ENCODE measurements at regions not wholly inside any gene's neighbourhood (a gene's known extent, or its start where the extent isn't known, plus 50 kb on each side); places are given as distances from the start of the nearest gene placed in this dataset.

DNA sequence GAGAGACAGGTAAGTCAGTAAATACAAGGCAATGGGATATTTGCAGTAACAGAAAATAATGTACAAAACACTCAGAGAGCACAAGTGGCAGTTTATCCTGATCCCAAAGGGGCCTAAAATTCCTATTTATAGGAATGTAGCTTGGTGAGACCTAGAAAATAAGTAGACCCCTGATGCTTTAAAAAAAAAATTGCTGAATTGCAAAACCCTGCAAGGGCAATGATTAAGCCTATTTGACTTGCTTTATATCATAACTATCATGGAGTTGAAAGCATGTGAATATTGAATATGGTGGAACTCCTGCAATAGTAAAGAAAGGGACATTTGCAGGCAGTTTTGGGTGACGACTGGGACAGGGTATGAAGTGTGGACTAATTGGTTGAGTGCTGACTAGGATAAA lies 101.9 kb upstream of the C1orf21 start:
- DNase-seq: no peak

DNA sequence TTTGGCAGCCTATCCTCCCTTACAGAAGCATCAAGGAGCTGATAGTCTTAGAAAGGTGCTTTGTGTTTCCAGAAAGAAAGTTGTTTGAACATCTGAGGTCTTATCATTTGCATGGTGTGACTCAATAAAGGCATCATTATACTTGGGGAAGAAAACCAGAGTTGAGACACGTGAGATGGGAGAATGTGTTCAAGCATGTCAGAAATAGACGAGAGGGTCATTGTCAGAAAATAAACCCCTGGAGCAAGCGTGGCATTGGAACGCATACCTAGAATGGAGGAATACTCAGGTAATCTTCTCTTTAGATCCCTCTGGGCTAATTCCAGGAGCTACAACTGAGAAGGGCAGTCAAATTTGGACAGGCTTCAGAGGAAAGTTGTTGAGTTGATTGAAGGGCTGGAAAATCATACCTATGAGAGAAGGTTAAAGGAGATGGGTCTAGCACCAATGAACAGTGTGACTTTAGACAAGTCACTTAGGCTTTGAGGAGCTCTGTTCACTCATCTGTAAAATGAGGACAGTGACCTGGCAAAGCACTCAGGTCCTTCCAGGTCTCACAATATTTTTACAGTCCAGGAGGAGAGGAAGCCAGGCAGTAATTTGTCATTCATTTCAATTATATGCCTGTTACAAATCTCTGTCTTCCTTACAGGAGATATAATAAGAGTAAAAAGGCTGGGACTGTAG lies 101.3 kb upstream of the C1orf21 start:
- no peak for DNase-seq

DNA sequence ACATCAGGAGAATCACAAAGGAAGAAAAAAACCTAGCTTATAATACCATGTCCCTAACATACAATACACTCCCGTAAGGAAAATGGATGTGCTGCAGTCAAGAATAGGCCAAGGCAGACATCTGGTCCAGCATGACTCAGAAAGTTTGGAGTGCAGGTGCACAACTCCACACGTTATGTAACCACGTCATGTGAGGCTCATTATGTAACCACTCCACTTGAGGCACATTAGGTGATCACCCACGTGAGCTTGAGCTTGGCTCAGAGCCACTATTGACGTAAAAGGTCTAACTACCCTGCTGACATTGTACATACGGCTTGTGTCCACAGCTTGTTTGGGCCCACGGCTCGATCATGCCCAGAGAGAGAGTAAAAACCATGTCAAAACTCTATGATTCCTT lies 99.8 kb upstream of the C1orf21 start:
- DNase-seq: no peak

DNA sequence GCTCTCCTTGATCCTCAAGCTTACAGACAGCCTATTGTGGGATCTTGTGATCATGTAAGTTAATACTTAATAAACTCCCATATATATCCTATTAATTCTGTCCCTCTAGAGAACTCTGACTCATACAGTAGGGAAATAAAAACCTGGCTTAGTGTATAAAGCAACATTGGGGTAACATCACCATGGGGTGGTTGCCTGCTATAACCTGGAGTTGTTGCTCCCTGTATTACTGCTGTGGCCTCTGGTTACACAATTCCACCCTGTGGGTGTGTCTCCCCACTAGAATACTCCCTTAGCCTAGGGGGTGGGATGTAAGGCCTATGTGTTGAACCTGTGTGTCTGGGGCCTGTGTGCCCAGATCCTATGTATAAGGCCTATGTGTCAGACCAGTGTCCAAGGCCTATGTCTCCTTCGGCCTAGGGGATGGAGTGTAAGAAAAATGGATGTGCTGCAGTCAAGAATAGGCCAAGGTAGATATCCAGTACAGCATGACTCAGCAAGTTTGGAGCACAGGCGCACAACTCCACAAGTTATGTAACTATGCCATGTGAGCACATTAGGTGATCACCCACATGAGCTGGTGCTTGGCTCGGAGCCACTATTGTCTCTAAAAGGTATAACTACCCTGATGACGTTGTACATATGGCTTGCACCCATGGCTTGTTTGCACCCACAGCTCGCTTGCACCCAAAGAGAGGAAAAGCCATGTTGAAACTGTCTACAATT lies 96.8 kb upstream of the C1orf21 start:
- no peak for DNase-seq

DNA sequence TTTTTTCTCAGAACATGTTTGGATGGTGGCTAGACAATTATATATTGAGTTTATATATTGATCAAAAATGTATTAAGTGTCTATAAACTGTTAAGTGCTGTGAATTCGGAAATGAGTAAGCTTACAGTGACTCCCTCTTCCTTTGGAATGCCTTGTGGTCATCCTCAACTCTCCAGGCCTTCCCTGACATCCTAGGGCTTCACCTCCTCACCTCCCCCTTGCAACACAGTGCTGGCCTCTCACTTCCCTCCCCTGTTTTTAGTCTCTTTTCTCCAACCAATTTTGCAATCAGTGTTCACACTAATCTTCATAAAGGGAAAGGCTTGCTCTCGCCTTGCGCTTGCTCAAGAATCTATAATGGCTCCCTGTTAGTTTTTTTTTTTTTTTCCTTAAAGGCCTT lies 95.1 kb upstream of the C1orf21 start:
- DNase-seq: no peak

DNA sequence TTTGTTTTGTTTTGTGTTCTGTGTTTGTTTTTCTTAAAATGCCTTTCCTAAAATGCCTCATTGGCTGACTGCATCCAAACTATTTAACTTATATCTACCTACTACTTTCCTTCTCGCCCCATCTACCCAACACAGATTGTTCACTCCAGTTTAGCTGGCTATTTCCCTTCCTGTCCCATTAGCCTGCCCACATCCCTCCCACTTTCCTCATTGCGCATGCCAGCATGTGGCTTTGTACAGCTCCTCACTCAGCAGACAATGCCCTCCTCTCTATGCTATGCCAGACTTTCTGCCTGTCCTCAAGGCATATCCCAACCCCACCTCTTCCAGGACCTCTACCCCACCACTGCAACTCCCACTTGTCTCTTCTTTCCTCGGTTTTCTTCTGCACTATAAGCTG lies 94.7 kb upstream of the C1orf21 start:
- no peak for DNase-seq

DNA sequence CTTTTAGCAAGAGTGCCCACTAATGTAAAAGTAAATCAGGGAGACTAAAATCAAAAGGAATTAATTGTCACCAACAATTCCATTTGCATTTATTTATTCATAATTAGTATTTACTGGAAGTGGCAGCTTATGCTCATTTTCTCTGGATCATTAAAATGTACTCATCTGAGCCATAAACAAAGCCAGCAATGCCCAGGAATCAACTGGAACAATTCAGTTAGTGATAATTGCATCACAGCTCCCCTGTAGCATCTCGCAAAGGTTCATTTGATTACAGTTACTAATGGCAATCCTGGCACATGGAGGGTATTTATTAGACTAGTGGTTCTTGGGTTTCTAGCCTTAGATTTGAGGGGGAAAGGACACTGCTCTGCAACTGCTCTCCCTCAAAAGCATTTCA lies 92.7 kb upstream of the C1orf21 start:
- no peak for DNase-seq

DNA sequence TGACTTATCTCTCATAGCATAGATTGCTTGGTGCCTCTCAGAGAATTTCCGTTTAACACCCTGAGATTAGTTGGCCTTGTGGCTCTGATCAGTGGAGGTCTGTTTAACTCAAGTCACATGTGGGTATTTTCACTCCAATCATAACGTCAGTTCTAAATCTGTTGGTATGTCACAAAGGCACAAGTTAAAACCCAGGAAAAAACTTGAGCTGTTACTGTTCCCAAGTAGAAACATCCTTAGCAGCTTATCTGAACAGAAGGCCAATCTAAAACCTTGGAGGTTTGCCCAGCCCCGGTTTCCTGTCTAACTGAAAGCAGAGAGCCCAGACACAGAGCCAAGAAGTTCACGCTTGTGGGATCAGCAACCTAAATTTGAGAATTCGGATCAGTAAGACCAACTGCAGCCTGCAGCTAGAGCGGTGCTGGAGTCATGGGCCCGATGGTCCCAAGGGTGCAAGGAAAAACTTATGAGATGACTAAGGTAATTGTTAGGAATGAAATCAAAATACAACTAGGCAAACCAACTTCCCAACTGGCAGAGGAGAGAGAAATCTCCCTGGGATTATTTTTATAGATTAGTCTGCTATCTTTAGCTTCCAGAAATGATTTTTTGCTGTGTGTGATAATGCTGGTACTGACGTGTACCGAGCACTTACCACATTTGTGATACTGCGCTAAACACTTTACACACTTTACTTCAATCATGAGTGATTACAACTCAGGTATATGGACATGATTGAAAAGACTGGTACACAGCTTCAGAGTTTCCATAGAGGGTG lies 90.2 kb upstream of the C1orf21 start:
- no peak for DNase-seq

DNA sequence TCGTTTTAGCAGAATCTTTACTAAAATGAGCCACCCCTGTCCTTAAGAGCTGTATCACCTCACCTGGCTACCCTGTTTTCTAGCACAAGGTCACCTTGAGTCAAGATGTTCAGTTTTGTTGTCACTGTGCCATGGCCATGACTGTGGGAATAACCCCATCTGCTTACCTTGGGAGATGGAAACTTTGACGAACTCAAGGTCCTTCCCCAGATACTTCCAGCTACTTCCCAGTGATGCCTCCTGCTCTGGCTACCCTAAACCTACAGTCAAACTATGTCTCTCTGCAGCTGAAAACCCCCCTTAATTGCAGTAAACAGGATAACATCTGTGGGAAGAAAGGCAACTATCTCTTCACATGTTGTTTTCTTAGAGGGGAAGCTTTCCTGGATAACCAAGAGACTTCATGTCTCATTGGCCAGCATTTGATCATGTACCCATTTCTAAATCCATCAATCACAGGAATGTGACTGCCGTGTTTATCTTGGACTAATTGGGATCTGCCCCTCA lies 89.5 kb upstream of the C1orf21 start:
- DNase-seq: no peak

DNA sequence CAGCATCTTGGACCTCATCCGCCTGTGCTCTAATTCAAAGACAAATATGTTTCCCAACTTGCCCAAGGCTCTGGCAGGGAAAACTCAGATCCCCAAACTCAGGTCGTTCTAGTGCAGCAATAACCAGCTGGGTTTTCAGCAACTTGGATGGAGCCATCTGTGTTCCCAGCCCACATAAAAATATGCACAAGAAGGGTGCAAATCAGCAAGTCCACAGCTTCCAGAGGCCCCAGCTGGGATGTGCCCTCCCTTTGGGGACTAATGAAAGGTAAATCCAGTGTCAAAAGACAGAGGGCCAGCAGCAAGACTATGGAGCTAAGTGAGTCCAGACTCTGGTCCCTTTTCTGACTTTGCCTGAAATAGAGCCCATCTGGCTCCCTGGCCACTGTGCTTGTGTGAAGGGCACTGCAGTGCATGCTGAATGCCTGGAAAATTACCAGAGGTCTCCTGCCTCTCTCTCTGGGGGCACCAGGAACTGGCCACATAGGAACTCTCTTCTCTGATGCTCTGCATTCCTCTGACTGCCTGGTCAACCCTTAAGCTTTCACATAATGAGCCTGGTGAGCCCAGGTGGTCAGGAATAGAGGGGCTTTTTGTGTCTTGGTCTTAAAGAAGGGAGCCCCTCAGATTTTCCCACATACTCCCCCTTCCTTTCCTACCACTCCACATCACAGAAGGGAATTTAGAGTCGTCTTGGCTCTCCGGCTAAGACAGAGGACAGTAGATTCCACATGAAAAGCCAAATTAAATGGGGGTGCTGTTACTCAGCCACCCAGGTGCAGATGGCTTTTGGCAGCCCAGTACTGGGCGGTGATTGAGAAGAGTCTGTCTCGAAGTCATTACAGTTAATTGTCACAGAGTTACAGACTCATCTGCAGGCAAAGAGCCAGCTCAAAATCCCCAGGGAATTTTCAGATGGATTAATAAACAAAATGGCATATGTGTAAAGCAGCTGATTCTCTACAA lies 88.1 kb upstream of the C1orf21 start:
- no peak for DNase-seq

DNA sequence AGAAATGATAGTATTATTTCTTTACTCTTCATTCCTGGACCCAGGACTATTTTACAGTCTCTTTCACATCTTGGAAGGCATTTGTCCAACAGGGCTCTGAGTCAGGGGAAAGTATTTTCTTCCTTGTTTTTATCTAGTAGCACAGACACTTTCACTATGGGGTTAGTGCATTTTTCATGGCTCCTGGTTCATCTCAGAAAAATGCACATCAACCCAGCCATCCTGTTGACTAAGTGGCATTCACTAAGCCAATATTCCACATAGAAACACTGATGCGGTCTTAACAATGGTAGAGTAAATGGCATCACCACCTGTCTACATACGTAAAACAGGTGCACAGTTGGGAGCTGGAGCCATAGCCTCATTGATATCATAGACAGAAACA lies 87.4 kb upstream of the C1orf21 start:
- no peak for DNase-seq

DNA sequence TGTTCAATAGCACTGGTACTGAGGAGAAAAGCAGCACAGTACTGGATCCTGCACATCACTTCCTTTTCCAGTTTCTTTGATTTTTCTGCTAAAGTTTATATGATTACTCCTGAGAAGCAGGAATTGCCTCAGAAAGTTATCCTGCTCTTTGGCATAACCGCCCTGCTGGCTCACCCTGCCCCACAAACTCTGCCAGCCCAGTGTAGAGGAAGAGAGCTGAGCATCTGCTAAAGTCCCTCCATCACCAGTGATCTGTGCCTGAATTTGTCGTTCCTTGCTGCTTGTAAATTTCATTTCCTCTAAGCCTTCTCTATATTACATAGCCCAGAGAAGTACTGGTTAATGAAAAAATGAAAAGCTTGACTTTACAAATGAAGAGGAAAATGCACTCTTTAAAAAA lies 87.0 kb upstream of the C1orf21 start:
- DNase-seq: no peak

DNA sequence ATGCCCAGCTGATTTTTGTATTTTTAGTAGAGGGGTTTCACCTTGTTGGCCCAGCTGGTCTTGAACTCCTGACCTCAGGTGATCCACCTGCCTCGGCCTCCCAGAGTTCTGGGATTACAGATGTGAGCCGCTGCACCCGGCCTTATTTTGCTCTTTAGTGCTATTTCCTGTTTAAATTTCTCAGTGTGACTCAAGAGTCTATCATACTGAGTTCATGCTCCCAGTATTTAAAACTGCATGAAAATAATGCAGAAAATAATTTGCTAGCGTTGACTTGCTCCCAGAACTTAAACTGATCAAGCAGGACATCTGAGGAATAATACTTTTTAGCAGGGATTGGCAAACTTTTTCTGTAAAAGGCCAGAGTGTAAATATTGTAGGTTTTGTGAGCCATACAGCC lies 86.4 kb upstream of the C1orf21 start:
- no peak for DNase-seq

DNA sequence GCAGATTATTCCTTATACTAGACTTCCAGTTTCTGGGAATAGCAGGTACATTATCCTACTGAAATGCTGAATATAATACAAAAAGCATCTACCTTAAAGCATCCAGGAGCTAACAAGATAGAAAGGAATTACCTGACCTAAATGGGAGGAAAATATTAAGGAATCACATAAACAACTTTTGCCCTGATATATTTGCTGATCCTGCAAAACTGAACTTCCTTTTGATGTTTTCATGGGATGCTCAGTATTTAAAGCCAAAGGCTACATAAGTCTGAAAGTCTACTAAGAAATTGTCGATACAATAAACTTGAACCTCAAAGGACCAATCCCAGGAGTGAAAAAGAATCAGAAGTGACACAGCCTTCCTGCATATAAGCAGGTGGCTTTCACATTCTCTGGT lies 85.6 kb upstream of the C1orf21 start:
- no peak for DNase-seq

DNA sequence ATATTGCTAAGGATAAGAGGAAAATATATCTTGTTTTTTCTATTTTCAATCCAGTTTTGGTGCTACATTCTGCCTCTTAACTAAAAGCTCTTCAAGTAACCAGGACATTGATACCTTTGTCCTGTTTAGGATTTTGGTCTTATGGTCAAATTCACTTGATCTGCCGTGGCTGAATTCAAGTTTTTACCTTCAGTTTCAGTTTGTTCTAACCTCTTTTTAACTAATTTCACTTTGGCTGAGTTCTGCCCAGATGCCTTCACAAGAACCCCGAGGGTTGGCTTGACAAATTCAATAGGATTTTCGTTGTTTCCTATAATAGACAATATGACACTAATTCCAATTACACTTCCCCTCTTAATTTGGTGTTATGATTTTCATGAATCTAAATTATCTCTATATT lies 84.5 kb upstream of the C1orf21 start:
- no peak for DNase-seq

DNA sequence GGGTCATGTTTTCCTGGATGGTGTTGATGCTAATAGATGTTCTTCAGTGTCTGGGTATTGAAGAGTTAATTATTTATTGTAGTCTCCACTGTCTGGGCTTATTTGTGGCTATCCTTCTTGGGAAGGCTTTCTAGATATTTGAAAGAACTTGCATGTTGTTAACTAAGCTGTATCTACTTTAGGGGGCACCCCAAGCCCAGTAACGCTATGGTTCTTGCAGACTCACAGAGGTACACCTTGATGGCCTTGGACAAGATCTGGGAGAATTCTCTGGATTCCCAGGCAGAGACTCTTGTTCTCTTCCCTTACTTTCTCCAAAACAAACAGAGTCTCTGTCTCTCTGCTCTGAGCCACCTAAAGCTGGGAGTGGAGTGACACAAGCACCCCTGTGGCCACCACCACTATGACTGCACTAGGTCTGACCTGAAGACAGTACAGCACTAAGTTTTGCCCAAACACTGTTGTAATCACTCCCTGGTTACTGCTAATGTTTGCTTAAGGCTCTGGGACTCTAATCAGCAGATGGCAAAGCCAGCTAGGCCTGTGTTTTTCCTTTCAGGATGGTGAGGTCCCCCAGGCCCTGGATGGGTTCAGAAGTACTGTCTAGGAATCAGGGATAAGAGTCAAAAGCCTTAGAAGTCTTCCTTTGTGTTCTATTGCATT lies 76.5 kb upstream of the C1orf21 start:
- no peak for DNase-seq

DNA sequence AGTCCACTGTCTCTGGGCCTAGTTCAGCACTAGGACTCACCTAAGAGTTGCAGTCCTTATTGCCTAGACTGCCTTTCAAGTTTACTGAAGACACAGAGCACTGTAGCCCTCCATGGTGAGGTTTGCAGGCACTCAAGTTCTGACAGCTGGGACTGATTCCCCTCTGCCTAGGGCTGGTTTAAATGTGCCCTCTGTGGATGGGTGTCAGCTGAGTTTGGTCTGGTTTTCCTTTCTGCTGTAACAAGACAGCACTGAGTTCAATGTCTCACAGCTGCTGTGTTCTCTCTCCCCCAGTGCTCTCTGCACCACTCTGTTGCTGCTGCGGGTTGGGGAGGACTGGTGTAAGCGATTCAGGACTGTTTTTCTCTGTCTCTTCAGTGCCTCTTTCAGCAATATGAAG lies 75.2 kb upstream of the C1orf21 start:
- no peak for DNase-seq

DNA sequence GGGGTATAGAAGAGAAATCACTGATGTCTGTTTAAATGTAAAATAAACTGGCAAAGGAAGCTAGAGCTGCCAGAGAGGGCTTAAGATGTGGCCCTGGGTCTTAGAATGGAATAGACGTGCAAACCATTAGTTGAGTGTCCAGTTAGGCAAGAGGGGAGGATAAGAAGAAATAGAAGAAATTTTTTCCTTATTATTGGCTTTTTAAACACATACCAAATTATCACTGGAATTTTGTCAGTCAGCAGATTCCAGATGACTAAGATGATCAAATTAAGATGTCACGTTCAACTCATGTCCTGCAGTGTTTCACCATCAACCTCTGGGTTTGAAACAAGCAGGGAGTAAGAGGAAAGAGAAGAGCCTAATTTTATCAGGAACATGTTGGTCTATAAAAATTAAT lies 71.6 kb upstream of the C1orf21 start:
- DNase-seq: no peak

DNA sequence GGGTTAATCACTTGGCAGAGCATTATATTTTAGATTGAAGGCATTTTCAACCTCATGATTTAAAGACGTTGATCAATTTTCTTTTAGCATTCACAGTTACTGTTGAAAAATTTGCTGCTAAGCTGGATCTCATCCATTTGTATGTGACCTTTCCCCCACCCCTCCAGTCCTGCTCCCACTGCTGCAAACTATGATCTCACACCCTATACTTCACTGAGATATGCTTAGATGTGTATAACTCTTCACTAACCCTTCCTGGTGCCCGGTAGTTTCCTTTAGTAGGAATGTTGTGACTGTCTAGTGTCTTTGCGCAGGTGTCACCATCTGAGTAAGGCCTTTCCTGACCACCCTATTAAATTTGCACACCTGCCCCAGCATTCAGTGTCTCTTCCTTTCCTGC lies 67.0 kb upstream of the C1orf21 start:
- no peak for DNase-seq

DNA sequence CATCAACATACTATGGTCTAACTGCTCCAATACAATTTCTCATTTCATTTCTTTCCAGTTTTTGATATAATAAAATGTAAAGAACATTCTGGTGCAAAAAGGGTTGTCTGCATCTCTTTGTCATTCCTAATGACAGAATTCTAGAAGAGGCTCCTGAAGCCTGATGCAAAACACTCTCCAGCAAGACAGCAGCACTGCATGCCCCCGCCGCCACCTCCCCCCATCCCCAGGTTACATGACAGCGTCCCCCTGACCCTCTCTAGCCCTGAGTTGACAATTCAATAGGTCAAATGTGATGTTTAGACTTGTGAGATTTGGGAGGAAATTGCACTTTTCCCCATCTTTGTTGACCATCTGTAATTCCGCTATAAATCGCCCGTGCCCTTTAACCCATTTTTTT lies 64.6 kb upstream of the C1orf21 start:
- DNase-seq: no peak

DNA sequence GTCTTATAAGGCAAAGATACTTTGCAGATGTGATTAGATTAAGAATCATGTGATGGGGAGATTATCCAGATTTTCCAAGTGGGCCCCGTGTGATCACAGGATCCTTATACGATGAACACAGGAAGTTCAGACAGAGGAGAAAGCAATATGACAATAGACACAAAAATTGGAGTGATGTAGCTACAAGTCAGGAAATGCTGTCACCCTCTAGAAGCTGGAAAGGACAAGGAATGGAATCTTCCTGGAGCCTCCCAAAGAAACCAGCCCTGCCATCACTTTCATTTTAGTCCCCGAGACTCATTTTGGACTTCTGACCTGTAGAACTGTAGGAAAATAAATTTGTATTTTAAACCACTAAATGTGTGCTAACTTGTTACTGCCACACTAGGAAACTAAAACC lies 61.9 kb upstream of the C1orf21 start:
- DNase-seq: no peak

DNA sequence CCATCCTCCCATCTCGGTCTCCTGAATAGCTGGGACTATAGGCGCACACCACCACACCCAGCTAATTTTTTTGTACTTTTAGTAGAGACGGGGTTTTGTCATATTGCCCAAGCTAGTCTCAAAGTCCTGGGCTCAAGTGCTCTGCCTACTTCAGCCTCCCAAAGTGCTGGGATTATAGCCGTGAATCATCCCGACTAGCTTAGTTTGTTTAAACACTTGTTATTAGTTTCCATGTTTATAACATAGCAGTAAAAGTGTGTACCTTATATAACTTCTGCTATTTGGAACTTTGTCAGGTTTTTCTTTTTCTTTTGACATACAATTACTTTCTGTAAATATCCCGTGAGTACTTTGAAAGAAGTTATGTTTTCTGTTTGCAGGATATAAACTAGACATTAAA lies 60.6 kb upstream of the C1orf21 start:
- DNase-seq: no peak
